Common myeloid progenitor, CD34-positive (primary cell): ENCODE measurements at regions not wholly inside any gene's neighbourhood (a gene's known extent, or its start where the extent isn't known, plus 50 kb on each side); places are given as distances from the start of the nearest gene placed in this dataset.
A peak's percentile ranks its signal among the peaks of the same experiment; 100 is the strongest.

ENCODE experiments used
- CTCF ChIA-PET: fragments of 350-600 bp; sonication (Branson Sonifier 250); formaldehyde crosslinking; loops from one replicate; lab custom pipeline; 2021; ENCODE audit warnings: antibody characterized with exemption; lab: Charles Lee
- POLR2A ChIA-PET: fragments of 350-600 bp; sonication (Branson Sonifier 250); formaldehyde crosslinking; loops from one replicate; lab custom pipeline; 2021; ENCODE audit warnings: antibody characterized with exemption; lab: Charles Lee
- DNase-seq, 3 donors: peaks; one replicate each; pipeline versions ENCODE4 v3.0.0 to v3.0.0-alpha.2; 2013
- H3K27ac ChIP-seq, 2 experiments: 1 replicate in 1 of 2; 2 replicates in 1 of 2; pipeline ENCODE4 v1.7.0; 2013; ENCODE audit warnings: inconsistent platforms in 2 of 2, low read length in 2 of 2, mild to moderate bottlenecking in 2 of 2, low read depth in 1 of 2, moderate library complexity in 1 of 2; ENCODE audit not compliant: severe bottlenecking in 2 of 2, insufficient read depth in 1 of 2, poor library complexity in 1 of 2
- H3K27me3 ChIP-seq, 5 experiments: replicated peaks in 2 of 5; 1 replicate in 3 of 5; 2 replicates in 2 of 5; pipeline versions ENCODE4 v1.6.1 to v1.7.0; 2013; ENCODE audit warnings: low read length in 4 of 5, mild to moderate bottlenecking in 2 of 5, moderate library complexity in 2 of 5, inconsistent platforms in 1 of 5; ENCODE audit not compliant: insufficient read depth in 5 of 5, control insufficient read depth in 4 of 5
- H3K36me3 ChIP-seq, 4 experiments: 1 replicate in 2 of 4; 2 replicates in 2 of 4; pipeline versions ENCODE4 v1.6.1 to v1.7.0; 2013; ENCODE audit warnings: low read length in 3 of 4, control low read depth in 1 of 4, mild to moderate bottlenecking in 1 of 4; ENCODE audit not compliant: control insufficient read depth in 4 of 4, insufficient read depth in 4 of 4
- H3K4me1 ChIP-seq, 4 experiments: 1 replicate in 3 of 4; 2 replicates in 1 of 4; pipeline versions ENCODE4 v1.6.1 to v1.7.1; 2013; ENCODE audit warnings: low read length in 3 of 4, mild to moderate bottlenecking in 3 of 4, control low read depth in 1 of 4, inconsistent platforms in 1 of 4, moderate library complexity in 1 of 4; ENCODE audit not compliant: control insufficient read depth in 4 of 4, insufficient read depth in 4 of 4; ENCODE audit errors: control extremely low read depth in 1 of 4
- H3K4me3 ChIP-seq, 7 experiments: 1 replicate in 4 of 7; 2 replicates in 3 of 7; pipeline versions ENCODE4 v1.5.1 to v1.7.0; 2013; ENCODE audit warnings: mild to moderate bottlenecking in 7 of 7, low read length in 6 of 7, moderate library complexity in 6 of 7, inconsistent platforms in 2 of 7, low read depth in 2 of 7, control low read depth in 1 of 7; ENCODE audit not compliant: insufficient read depth in 4 of 7, control insufficient read depth in 1 of 7; ENCODE audit errors: extremely low read depth in 1 of 7
- H3K9me3 ChIP-seq, 5 experiments: 1 replicate in 4 of 5; 2 replicates in 1 of 5; pipeline versions ENCODE4 v1.6.1 to v1.7.1; 2013; ENCODE audit warnings: low read length in 4 of 5, mild to moderate bottlenecking in 2 of 5, inconsistent platforms in 1 of 5, low read depth in 1 of 5, moderate library complexity in 1 of 5; ENCODE audit not compliant: control insufficient read depth in 4 of 5, insufficient read depth in 2 of 5; ENCODE audit errors: control extremely low read depth in 1 of 5
- WGBS: methylation state at CpG from one replicate; pipeline ENCODE4 v1.1.5; 2013; ENCODE audit not compliant: insufficient coverage; 5-methylcytosine and 5-hydroxymethylcytosine counted together

GRCh38 chr1:81119319-81119718, 681.4 kb upstream of the ADGRL2 start:
- CTCF ChIA-PET = no interaction called here
- DNase-seq = no peak
- 100% methylated on average over 1 of the region's 1 CpG for WGBS

DNA sequence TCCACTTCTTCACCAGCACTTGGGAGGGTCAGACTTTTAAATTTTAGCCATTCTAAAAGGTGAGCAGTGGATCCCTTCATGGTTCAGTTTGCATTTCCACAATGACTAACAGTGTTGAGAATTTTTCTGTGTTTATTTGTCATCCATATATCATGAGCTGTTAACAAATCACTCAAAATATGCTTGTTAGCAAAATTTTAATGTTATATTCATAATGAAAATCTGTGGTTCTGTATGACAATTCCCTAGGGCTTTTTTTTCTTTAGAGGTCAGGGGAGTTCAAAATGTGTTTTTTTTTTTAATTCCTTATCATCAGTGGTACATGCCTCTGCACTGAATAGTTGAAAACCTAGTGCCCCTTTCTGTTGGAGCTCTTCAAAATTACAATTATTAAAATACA, 682.2 kb upstream of the ADGRL2 start:
- no peaks in the 10 kb centered on the region for H3K27me3 ChIP-seq
- no peaks in the 10 kb centered on the region for H3K36me3 ChIP-seq
- ChIA-PET CTCF (no interaction called here), POLR2A (no interaction called here)
- H3K27ac ChIP-seq = no peak overlapping the region
- no peak for DNase-seq
- H3K4me1 ChIP-seq = no peaks in the 10 kb centered on the region
- no peaks in the 10 kb centered on the region for H3K9me3 ChIP-seq
- H3K4me3 ChIP-seq = no peak overlapping the region

More at GRCh38 chr1:81119319-81119718, 681.4 kb upstream of the ADGRL2 start:
- POLR2A ChIA-PET = interaction anchor here (0.7 kb wide), 1 partner anchor 220 kb away, joined by 3 read pairs; no protein-coding TSS in a partner anchor
- Histone ChIP-seq H3K36me3 (no peaks in the 10 kb centered on the region), H3K4me3 (no peak overlapping the region), H3K27ac (no peak overlapping the region), H3K4me1 (no peaks in the 10 kb centered on the region), H3K9me3 (no peaks in the 10 kb centered on the region), H3K27me3 (no peaks in the 10 kb centered on the region)

GRCh38 chr1:81115422-81115821, 685.3 kb upstream of the ADGRL2 start:
- ChIA-PET POLR2A (no interaction called here), CTCF (no interaction called here)
- no peaks in the 10 kb centered on the region for H3K36me3 ChIP-seq
- DNase-seq = no peak
- H3K4me3 ChIP-seq = no peak overlapping the region
- no peaks in the 10 kb centered on the region for H3K9me3 ChIP-seq
- WGBS = 100% methylated on average over 2 of the region's 2 CpGs
- no peaks in the 10 kb centered on the region for H3K4me1 ChIP-seq
- no peaks in the 10 kb centered on the region for H3K27me3 ChIP-seq
- H3K27ac ChIP-seq = no peak overlapping the region

DNA sequence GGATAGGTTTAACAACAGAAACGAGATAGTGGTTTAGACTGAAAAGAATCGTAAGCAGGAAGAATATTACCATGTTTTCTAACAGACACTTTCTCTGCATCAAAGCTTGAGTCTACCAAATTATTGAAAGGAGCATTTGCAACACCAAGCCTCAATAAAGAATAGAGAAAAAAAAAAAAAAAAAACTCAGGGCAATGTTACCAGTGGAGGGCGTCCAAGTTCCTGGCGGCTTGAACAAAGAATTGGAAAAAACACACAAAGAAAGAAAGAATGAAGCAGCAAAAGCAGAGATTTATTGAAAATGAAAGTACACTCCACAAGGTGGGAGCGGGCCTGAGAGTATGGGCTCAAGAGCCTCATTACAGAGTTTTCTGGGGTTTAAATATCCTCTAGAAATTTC, 686.5 kb upstream of the ADGRL2 start:
- no peaks in the 10 kb centered on the region for H3K4me1 ChIP-seq
- no peak overlapping the region for H3K27ac ChIP-seq
- no peak for DNase-seq
- no peaks in the 10 kb centered on the region for H3K27me3 ChIP-seq
- CTCF ChIA-PET = no interaction called here
- no peaks in the 10 kb centered on the region for H3K36me3 ChIP-seq
- no peak overlapping the region for H3K4me3 ChIP-seq
- no peaks in the 10 kb centered on the region for H3K9me3 ChIP-seq
- POLR2A ChIA-PET = no interaction called here
- 90% methylated on average over 3 of the region's 5 CpGs for WGBS

- POLR2A ChIA-PET = no interaction called here
- CTCF ChIA-PET = no interaction called here
Observed at GRCh38 chr1:81113688-81114087, 687.0 kb upstream of the ADGRL2 start.

GRCh38 chr1:81111818-81112217, 688.9 kb upstream of the ADGRL2 start:
- Histone ChIP-seq H3K36me3 (no peaks in the 10 kb centered on the region), H3K27ac (no peak overlapping the region), H3K9me3 (no peaks in the 10 kb centered on the region), H3K4me1 (no peaks in the 10 kb centered on the region), H3K27me3 (no peaks in the 10 kb centered on the region), H3K4me3 (no peak overlapping the region)
- DNase-seq = no peak
- POLR2A ChIA-PET = interaction anchor here (0.6 kb wide), 1 partner anchor 193 kb away, joined by 3 read pairs; no protein-coding TSS in a partner anchor
- CTCF ChIA-PET = no interaction called here
- WGBS = no CpG with 5 or more reads among the region's 2 CpGs

More at GRCh38 chr1:81113688-81114087, 687.0 kb upstream of the ADGRL2 start:
- Histone ChIP-seq H3K9me3 (no peaks in the 10 kb centered on the region), H3K36me3 (no peaks in the 10 kb centered on the region), H3K4me3 (no peak overlapping the region), H3K27ac (no peak overlapping the region), H3K4me1 (no peaks in the 10 kb centered on the region), H3K27me3 (no peaks in the 10 kb centered on the region)
- DNase-seq = peak in 1 of 3 donors; percentile 26

GRCh38 chr1:81109038-81109437, 691.7 kb upstream of the ADGRL2 start:
- H3K9me3 ChIP-seq = no peaks in the 10 kb centered on the region
- no peak for DNase-seq
- ChIA-PET POLR2A (no interaction called here), CTCF (no interaction called here)
- 96% methylated on average over 4 of the region's 4 CpGs for WGBS
- H3K4me3 ChIP-seq = no peak overlapping the region
- no peak overlapping the region for H3K27ac ChIP-seq
- no peaks in the 10 kb centered on the region for H3K27me3 ChIP-seq
- H3K36me3 ChIP-seq = no peaks in the 10 kb centered on the region
- no peaks in the 10 kb centered on the region for H3K4me1 ChIP-seq
